Transverse colon (tissue), 4 donors: ENCODE measurements at regions not wholly inside any gene's neighbourhood (a gene's known extent, or its start where the extent isn't known, plus 50 kb on each side); places are given as distances from the start of the nearest gene placed in this dataset.
"Not testable (repeated sequence)": the region's sequence is repeated elsewhere in the genome, so short reads cannot be mapped to it uniquely, and the experiment has no call there.

Experiments used
- DNase-seq: peaks from one replicate; pipeline ENCODE4 v3.0.0-alpha.2; 2019
- H3K27ac ChIP-seq, 4 donors: fragments of 200-600 bp; sonication (generic); 2 replicates each; pipeline ENCODE4 v1.5.1; 2016 to 2018; ENCODE audit warnings: inconsistent platforms in 4 of 4
- H3K27me3 ChIP-seq: fragments of 200-600 bp; sonication (generic); 2 replicates; pipeline ENCODE4 v1.5.1; 2017; ENCODE audit warnings: inconsistent platforms
- H3K36me3 ChIP-seq, 4 donors: fragments of 200-600 bp; sonication (generic); 2 replicates each; pipeline ENCODE4 v1.5.1; 2017 to 2019; ENCODE audit warnings: inconsistent platforms in 4 of 4
- H3K4me1 ChIP-seq, 4 donors: fragments of 200-600 bp; sonication (generic); 2 replicates each; pipeline ENCODE4 v1.5.1; 2017 to 2020; ENCODE audit warnings: inconsistent platforms in 4 of 4
- H3K4me3 ChIP-seq, 4 donors: fragments of 200-600 bp; sonication (generic); 1 replicate in 1 of 4; 2 replicates in 3 of 4; pipeline versions ENCODE4 v1.5.1 to v1.6.1; 2017 to 2019; ENCODE audit warnings: inconsistent platforms in 4 of 4
- H3K9me3 ChIP-seq, 2 donors: fragments of 200-600 bp; sonication (generic); 2 replicates each; pipeline ENCODE4 v1.5.1; 2017 to 2019; ENCODE audit warnings: inconsistent platforms in 2 of 2
- CTCF ChIP-seq, 5 experiments: fragments of 200-600 bp in 3 of 5; fragments of 450-650 bp in 2 of 5; sonication (generic) in 3 of 5; IDR thresholded peaks; 1 replicate in 2 of 5; 2 replicates in 3 of 5; pipeline ENCODE4 v1.5.1; 2016 to 2017; ENCODE audit warnings: antibody characterized with exemption in 5 of 5, inconsistent platforms in 3 of 5, mild to moderate bottlenecking in 2 of 5, moderate library complexity in 1 of 5
- EP300 ChIP-seq: sonication (generic); formaldehyde crosslinking; IDR thresholded peaks from one replicate; pipeline ENCODE4 v1.6.1; 2017; ENCODE audit warnings: antibody characterized with exemption, low read depth
- POLR2A ChIP-seq: fragments of 450-650 bp; IDR thresholded peaks from one replicate; pipeline ENCODE4 v1.6.1; 2016; ENCODE audit warnings: antibody characterized with exemption, mild to moderate bottlenecking, moderate library complexity
- POLR2AphosphoS5 ChIP-seq, 3 donors: sonication (generic); formaldehyde crosslinking; IDR thresholded peaks; one replicate each; pipeline ENCODE4 v1.6.1; 2016; ENCODE audit warnings: antibody characterized with exemption in 3 of 3
- WGBS, 2 donors: methylation state at CpG; one replicate each; pipeline ENCODE4 v1.1.5; 2018; ENCODE audit warnings: low coverage in 1 of 2; 5-methylcytosine and 5-hydroxymethylcytosine counted together
- in situ Hi-C, 4 donors: fragments of 200-750 bp; cut with MboI; loops; one replicate each; pipeline versions ENCODE4 v1.15.0 to v1.15.1; 2017; ENCODE audit warnings: low sequenced_read_pairs in 3 of 4, low pct_ligation_motif_present in 1 of 4, low pct_unique_long_range_greater_than_20kb in 1 of 4
- intact Hi-C: fragments of 100-400 bp; cut with DNase I; formaldehyde crosslinking; loops from one replicate; pipeline ENCODE4 v1.15.1; 2023; ENCODE audit warnings: low total_unique reads

- in situ Hi-C loops: no loop called here
- no peak for DNase-seq
- H3K27me3 ChIP-seq: no peaks in the 10 kb centered on the region
- peaks cover 0 to 14% (median 12%) of the 10 kb centered on the region in 4 donors for H3K4me1 ChIP-seq
- intact Hi-C loops: no loop called here
- 82 to 90% methylated on average over 6 to 7 of the region's 7 CpGs for WGBS, 2 donors
- H3K36me3 ChIP-seq: no peaks in the 10 kb centered on the region
- H3K27ac ChIP-seq: no peak overlapping the region
- no peak for TF ChIP-seq POLR2AphosphoS5 (IDR thresholded peaks at IDR 0.05)
- no peak for TF ChIP-seq EP300
- TF ChIP-seq CTCF (IDR thresholded peaks at IDR 0.05): no peak
- no peak for TF ChIP-seq POLR2A
- H3K4me3 ChIP-seq: no peak overlapping the region
- H3K9me3 ChIP-seq: no peaks in the 10 kb centered on the region
Observed at GRCh38 chr2:113822087-113822815, 65.8 kb upstream of the SLC35F5 start.

- no peak overlapping the region for H3K4me3 ChIP-seq
- 18 to 19% methylated on average over 2 to 10 of the region's 10 CpGs for WGBS, 2 donors
- in situ Hi-C loops (loop anchor here in 1 of 4 donors (10.0 kb wide), 1 partner anchor 54 kb away; no protein-coding TSS in a partner anchor), intact Hi-C loops (no loop called here)
- peaks cover 0 to 14% (median 12%) of the 10 kb centered on the region in 4 donors for H3K4me1 ChIP-seq
- no peaks in the 10 kb centered on the region for H3K9me3 ChIP-seq
- no peaks in the 10 kb centered on the region for H3K27me3 ChIP-seq
- TF ChIP-seq CTCF (IDR thresholded peaks at IDR 0.05): no peak
- peak in 2 of 3 donors; percentile 53 to 67 for TF ChIP-seq POLR2AphosphoS5 (IDR thresholded peaks at IDR 0.05)
- no peak for TF ChIP-seq POLR2A
- no peak for TF ChIP-seq EP300
- DNase-seq: peak; percentile 52
- H3K27ac ChIP-seq: peak overlapping the region; percentile 18 to 57 (median 34)
- no peaks in the 10 kb centered on the region for H3K36me3 ChIP-seq
Observed at GRCh38 chr2:113818382-113818951, 62.0 kb upstream of the SLC35F5 start.

GRCh38 chr2:113813396-113813795, 57.0 kb upstream of the SLC35F5 start:
- H3K27me3 ChIP-seq, intact Hi-C loops, H3K4me1 ChIP-seq, H3K36me3 ChIP-seq, H3K27ac ChIP-seq, H3K4me3 ChIP-seq, H3K9me3 ChIP-seq, DNase-seq: not testable (repeated sequence)
- WGBS, 2 donors: 99% methylated on average over 3 of the region's 3 CpGs; no CpG with 5 or more reads in 1 of the 2 donors
- in situ Hi-C loops: loop anchor here in 1 of 4 donors (10.0 kb wide), 1 partner anchor 49 kb away; no protein-coding TSS in a partner anchor

- no peaks in the 10 kb centered on the region for H3K4me1 ChIP-seq
- in situ Hi-C loops (loop anchor here in 1 of 4 donors (10.0 kb wide), 1 partner anchor 47 kb away; no protein-coding TSS in a partner anchor), intact Hi-C loops (no loop called here)
- no peaks in the 10 kb centered on the region for H3K9me3 ChIP-seq
- no peak overlapping the region for H3K27ac ChIP-seq
- no peaks in the 10 kb centered on the region for H3K27me3 ChIP-seq
- H3K4me3 ChIP-seq: no peak overlapping the region
- TF ChIP-seq POLR2A (no peak), EP300 (no peak), POLR2AphosphoS5 (IDR thresholded peaks at IDR 0.05) (no peak), CTCF (IDR thresholded peaks at IDR 0.05) (no peak)
- 77% methylated on average over 3 to 4 of the region's 4 CpGs for WGBS, 2 donors
- H3K36me3 ChIP-seq: no peaks in the 10 kb centered on the region
- no peak for DNase-seq
Observed at GRCh38 chr2:113812204-113812603, 55.8 kb upstream of the SLC35F5 start.
